ENCODE measurements at regions not wholly inside any gene's neighbourhood (a gene's known extent, or its start where the extent isn't known, plus 50 kb on each side); places are given as distances from the start of the nearest gene placed in this dataset.

DNA sequence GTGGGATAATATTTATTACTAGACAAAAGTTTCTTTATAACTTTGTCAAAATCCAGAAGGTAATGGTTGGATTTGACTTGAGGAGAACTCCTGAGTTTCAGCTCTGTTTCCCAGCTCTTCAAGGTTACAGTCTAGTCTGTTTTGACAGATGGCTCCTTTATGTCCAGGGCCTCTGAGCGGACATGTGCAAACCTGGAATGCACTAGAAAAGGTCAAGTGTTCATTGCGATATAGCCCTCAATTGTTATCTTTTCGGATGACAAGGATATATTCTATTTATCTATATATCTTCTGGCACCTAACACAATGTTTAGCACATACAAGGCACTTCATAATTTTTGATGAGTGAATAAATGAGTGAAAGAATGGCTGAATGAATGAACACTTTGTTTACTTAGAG, 513.2 kb upstream of the GOLIM4 start:
- no peak for DNase-seq (ENCODE audit: low read depth in 4 of 4, low spot score in 3 of 4)

DNA sequence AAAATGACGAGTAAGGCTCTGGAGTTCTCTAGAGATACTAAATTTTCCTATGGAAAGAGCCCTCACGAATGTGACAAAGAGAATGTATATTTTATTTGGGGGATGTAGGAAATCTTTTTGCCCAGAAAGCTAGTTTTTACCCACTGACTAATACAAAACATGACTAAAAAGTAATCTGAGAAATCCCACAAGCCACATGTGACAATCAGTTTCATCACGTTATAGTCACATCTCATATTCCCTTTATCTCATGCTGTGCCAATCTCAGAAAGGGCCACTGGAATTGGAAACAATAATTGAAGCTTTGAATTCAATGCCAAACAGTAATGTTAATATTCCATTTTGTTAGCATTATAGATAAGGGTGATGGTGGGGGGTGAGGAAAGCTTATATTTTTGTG, 509.0 kb upstream of the GOLIM4 start:
- no peak for DNase-seq (ENCODE audit: low read depth in 4 of 4, low spot score in 3 of 4)

DNA sequence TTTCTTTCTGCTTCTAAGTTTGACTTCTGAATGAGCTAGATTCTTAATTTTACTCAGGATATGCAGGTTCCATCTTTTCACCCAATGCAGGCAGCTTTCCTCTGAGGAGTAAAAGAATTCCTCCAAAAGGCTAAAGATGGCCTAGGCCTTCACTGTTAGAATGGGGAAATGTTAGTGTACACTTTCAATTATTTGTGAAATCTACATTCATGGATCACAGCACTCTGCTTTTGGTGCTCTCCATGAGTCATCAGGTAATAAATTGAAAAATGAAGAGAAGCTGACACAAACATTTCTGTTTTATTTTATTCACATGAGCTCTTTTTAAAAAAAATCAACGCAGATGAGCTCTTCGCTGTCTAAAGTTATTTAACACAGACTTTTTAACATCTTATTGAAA, 502.5 kb upstream of the GOLIM4 start:
- DNase-seq (ENCODE audit: low read depth in 4 of 4, low spot score in 3 of 4), result no peak

DNA sequence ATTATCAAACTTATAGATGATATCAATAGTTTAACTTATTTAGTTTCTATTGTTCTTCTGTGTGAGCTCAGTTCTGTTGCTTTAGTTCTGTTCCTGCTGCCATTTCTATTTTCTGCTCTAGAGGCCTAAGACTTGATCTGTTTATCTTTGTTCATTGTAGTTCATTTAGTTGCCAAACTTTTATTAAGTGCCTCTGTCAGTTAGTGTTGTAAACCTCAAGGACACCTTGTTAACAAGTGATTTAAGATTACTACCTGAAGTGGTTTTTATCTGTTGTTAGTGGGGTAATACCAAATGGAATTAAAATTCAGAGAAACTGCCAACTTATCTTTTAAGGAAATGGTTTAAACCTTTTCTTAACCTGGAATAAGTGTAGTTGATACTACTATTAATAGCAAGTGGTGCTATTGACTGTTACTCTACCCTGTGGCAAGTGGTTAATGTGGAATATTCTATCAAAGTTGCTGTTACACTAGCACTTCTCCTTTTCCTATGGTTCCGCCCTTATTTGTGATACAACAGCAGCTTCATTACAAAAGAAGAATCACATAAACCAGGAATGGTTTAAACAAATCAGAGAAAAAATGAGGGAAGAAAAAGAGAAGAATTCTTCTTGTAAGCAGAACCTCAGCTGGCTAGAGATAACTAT, 500.6 kb upstream of the GOLIM4 start:
- DNase-seq (ENCODE audit: low read depth in 4 of 4, low spot score in 3 of 4), result no peak

DNA sequence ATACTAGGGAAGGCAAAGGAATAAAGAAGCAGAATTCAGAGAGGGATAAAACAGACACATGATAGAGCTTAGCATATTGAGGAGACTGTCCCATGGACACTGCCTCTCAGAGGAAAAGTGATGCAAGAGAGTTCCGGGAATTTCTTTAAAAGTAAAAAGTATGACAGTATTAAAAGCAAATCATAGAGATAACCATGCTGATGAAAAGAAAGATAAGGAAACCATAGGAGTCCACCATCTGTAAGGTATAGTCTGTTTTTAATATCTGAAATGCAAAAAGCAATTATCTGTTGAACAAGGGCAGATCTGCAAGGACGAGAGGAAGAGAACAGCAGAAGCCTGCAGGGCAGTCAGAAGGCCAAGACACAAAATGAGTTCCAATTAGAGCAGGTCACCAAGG, 495.9 kb upstream of the GOLIM4 start:
- DNase-seq (ENCODE audit: low read depth in 4 of 4, low spot score in 3 of 4), result no peak

DNA sequence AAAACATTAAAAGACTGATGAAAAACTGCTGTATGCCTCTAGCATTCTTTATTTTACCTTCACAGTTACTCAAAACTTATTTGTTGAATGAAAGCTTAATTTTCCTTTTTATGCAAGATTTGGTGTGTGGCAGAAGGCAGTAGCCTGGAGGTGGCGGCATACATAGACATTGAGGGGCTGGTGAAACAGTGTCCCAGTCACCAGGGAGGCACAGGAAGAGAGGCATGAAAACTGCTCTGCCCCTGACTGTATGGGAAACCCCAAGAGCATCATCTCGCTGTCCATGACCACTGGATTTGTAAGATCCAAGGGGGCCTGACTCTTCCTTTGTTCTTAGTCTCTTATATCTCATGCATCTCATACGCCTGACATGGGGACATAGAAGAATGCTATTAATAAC, 493.7 kb upstream of the GOLIM4 start:
- DNase-seq (ENCODE audit: low read depth in 4 of 4, low spot score in 3 of 4), result no peak

DNA sequence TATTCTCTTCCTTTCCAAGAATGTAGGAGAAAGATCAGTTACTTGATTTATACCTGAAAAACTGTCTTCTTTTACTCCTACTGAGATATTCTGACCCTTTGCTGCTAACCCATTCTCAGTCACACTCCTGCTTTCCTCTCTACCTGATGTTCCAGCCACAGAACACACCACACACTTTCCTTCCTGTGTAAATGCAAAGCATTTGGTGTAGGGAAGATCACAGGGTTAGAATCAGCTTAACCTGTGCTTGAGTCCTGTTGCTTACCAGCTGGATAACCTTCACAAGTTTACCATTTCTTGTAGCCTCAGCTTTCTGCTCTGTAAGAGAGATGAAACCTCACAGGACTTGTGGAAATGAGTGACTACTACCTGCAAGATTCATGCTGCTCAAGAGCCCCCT, 489.8 kb upstream of the GOLIM4 start:
- no peak for DNase-seq (ENCODE audit: low read depth in 4 of 4, low spot score in 3 of 4)

DNA sequence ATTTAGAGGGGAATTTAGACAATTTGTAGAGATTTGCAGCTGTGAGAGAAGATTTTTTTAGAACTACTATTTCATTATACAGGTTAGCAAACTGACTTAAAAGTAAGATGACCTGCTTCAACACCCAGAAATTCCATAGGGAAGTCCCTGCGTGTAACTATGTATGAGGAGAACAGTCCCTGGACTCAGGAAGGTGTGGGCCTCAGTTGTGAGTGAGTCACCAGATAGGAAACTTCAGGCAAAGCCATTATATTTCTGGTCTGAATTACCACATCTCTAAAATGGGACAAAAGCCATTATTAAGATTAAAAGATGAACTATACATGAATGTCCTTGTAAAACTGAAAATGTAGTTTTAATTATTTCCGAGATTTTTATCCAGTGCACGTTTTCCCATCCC, 488.3 kb upstream of the GOLIM4 start:
- no peak for DNase-seq (ENCODE audit: low read depth in 4 of 4, low spot score in 3 of 4)

DNA sequence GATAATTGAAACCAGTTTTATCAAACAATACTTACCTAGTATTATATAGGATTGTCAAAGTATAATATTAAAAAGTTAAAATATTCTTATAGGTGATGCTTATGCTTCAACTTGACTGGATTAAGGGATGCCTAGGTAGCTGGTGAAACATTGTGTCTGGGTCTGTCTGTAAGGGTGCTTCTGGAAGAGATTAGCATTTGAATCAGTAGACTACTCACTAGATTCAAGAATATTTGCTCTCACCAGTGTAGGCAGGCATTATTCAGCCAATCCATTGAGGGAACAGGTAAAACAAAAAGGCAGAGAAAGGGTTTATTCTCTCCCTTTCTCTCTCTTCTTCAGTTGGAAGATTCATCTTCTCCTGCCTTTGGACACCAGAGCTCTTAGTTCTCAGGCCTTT, 486.8 kb upstream of the GOLIM4 start:
- DNase-seq (ENCODE audit: low read depth in 4 of 4, low spot score in 3 of 4), result no peak

DNA sequence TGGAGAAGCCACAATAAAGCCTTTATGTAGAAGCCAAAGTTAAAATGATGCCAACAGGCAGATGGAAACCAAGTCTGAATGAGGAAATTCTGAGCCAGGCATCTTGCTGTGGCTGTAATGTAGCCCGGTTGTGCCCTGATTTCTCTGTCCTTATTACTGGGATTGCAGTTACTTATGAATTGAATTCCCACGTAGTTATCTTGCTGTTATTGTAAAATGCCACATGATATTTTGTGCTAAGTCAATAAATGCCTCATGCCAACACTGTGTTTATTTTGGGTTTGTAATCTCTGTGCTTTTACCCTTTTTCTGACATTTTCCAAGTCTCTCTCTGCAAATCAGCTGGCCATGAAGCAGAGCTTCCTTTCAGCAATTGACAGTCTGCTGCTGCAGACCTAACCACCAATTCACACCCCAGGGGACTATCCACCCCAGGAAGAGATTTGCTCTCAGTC, 486.1 kb upstream of the GOLIM4 start:
- no peak for DNase-seq (ENCODE audit: low read depth in 4 of 4, low spot score in 3 of 4)

DNA sequence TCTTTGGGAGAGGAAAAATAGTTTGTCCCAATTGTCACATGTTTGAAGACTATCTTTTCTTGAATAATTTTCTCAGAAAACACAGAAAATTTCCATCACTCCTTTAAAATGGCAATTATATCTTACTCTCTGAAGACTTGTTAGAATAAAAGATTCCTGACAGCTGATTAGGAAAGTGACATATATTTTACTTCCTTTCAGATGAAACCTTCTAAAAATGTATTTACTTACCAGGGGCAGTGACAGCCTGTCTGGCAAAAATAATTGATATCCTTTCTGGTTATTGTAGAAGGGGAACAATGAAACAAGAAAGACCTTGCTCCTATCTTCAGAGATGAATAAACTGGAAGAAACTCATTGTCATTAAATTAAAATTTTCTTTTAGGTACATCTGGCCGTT, 483.3 kb upstream of the GOLIM4 start:
- DNase-seq (ENCODE audit: low read depth in 4 of 4, low spot score in 3 of 4), result no peak

DNA sequence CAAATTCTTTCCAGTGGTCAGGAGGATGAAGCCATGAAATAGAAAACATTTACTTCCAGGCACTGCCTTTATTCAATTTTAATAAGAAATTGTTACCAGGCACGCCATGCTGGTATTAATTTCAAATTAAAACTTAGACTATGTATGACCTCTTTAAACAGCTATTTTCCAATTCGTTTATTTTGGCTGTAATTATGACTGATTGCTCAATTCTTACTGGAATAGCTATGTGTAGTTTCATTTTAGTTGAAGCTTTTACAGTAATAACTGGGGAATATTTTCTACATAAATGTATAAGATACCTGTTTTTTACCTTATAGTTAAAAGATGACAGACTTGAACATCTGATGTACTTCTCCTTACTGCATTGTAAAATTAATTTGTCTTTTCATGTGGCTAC, 480.0 kb upstream of the GOLIM4 start:
- DNase-seq (ENCODE audit: low read depth in 4 of 4, low spot score in 3 of 4), result no peak

DNA sequence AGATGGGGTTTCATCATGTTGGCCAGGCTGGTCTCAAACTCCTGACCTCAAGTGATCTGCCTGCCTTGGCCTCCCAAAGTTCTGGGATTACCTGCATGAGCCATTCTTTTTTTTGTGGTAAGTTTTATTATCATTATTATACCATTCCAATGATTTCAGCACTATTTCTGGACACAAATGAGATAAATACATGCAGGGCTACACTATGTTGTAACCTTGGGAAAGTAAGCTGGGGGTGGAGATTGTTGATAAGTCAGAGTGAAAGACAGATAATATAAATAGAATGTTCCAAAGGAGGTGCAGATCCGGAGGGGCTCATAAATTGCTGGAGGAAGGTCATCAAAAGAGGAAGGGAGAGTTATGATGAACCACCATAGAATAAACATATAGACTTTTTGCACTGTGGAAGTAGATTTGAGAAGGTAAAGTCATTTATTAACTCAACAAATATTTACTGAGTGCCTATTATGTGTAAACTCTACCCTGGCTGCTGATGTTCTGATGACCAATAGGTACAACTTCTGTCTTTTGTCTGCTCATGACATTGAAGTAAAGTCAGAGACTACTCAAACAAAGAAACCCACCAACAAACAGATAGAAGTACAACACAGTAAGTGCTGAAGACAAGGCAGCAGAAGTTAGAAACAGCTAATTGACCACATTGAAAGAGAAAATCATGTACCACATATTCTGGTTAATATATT, 478.9 kb upstream of the GOLIM4 start:
- no peak for DNase-seq (ENCODE audit: low read depth in 4 of 4, low spot score in 3 of 4)

DNA sequence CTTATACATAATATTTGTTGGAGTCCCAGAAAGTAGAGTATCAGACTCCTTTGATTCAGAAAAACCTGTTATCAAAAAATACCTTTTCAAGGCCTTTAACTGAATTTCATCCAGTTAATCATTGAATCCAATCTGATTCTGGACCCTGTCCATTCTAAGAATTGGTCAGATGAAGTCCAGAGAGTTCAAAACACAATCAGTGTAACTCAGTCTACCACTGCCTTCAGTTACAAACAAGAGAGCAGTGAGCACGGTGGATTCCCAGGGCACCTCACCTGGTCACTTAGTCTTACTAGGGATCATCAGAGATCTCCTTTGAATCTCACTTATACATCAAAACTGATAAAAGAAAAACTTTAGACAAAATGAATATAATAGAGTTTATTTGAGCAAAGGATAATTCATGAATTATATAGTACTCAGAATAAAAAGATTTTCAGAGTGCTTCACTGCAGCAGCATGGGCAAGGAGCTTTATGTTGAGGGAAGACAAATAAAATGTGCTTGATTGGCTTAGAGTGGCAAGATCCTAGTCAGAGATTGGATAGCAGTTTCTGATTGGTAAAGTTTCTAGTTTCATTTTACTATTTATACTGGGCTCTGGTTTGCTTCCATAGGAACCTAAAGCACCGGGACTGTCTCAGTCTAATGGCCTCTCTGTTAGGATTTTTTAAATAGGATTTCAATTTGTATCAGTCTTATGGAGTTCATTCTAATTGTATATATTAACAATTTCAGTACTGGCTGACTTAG, 474.9 kb upstream of the GOLIM4 start:
- no peak for DNase-seq (ENCODE audit: low read depth in 4 of 4, low spot score in 3 of 4)

DNA sequence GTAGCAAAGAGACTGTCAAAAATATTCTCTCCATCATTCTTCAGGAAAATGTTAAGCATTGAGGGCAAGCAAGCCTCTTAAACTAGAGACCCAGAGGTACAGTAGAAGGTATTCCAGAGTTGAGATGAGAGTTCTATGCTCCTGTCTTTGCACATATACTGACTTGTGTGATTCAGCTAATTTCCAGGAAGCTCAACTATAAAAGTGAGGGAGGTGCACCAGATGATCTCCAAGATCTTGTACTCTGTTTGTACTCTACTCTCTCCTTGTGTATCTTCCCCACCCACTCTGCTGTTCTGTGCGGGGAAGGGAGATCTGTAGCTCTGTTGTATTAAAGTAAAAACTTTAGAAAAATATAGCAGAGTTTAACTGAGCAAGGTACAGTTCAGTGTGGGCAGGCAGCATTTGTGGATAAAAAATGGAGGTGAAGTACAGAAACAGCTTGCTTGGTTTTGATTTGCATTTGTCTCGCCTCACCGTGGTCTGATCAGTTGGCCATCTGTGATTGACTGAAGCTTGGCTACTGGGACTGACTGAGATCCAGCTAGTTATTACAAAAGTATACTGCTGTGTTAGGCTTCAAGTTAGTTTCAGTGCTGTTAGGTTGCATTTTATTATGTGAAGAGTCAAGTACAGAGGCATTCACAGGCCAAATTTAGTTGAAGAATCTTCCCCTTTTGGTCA, 463.1 kb upstream of the GOLIM4 start:
- DNase-seq (ENCODE audit: low read depth in 4 of 4, low spot score in 3 of 4), result no peak

DNA sequence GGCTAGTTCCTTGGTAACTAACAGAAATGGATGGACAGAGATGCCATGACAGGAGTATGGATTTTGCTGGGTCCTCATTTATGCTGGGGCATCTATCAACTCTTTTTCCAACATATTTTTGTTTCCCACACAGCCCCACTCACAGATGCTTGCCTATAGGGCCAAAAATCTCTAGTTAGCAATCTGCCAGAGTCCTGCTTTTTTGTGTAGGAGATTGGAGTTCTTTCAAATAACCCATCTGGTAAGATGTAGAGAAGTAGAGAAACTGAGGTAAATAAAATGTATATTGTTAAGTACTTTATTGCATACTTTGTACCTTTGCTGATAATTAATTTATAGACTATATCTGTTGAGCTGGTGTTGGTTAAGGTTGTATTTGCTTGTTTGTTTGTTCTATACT, 456.5 kb upstream of the GOLIM4 start:
- DNase-seq (ENCODE audit: low read depth in 4 of 4, low spot score in 3 of 4), result no peak

DNA sequence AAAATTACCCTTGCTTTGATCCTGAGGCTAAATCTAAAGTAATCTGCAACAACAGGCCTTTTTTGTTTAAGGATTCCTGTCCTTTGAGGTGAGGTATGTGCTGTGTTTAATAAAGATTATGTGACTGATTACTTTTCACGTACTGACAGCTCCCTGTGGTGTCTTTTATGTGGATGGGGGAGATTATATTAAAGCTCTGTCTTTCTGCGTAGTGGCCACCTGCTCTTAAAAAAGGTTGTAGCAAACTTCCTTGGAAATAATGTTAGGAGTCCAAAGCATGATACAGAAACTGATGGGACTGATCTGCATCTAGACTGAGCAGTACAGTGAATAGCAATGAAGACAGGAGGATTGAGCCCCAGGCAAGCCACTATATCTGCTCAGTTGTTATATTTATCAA, 453.0 kb upstream of the GOLIM4 start:
- DNase-seq (ENCODE audit: low read depth in 4 of 4, low spot score in 3 of 4), result no peak

DNA sequence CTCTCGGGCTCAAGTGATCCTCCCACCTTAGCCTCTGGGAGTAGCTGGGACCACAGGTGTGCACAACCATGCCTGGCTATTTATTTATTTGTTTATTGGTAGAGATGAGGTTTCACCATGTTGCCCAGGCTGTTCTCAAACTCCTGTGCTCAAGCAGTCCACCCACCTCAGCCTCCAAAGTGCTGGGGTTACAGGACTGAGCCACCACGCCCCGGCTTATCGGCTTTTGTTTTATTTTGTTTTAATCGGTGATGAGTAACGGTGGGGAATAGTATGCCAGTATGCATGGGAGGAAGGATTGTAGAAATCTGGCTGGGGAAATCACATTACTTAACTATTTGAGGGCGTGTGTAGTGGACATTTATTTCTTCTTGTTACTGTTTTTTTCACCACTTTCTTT, 451.0 kb upstream of the GOLIM4 start:
- DNase-seq (ENCODE audit: low read depth in 4 of 4, low spot score in 3 of 4), result no peak

DNA sequence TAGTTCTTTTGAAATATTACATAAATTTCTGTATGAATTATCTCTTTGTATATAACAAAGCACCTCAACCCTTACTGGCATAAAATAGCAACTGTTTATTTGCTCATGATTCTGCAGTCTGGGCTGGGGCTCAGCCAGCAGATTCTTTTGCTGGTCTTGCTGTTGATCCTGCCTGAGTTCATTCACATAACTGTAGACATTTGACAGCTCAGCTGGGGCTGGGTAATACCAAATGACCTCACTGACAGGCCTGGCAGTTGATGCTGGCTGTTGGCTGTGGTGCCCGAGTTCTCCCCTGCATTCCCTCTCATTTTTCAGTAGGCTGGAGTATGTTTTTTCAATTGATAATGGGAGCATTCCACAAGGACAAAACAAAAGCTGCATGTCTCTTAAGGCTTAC, 449.9 kb upstream of the GOLIM4 start:
- no peak for DNase-seq (ENCODE audit: low read depth in 4 of 4, low spot score in 3 of 4)

DNA sequence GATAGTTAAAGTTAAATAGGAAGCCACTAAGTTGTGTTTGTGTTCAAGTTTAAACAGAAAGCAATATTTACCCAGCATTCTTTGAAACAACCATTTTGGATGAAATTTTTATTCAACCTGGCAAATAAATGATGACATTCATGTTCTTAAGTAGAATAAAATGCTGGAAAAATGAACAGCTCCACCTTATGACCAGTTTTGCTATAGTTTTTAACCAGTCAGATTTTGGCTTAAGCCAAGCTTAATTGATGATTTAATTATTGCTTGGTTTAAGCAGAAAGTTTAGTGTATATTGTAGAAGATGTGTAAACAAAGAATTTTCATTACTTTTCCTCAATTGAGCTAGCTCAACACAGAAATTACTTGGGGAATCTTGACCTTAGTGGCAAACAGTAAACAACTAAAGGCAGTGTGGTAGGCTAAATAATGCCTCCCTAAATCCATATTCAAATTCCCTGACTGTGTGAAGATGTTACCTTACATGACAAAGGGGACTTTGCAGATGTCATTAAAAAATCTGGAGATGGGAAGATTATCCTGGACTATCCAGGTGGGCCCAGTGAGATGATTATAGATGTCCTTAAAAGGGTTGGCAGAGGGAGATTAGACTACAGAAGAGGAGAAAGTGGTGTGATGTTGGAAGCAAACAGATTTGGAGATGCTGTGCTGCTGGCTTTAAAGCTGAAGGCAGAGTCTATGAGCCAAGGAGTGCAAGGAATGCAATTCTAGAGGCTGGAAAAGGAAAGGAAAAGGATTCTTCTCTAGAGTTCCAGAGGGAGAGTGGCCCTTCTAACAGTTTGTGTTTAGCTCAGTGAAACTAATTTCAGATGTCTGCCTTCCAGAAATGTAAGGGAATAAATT, 448.6 kb upstream of the GOLIM4 start:
- no peak for DNase-seq (ENCODE audit: low read depth in 4 of 4, low spot score in 3 of 4)

Measured in right renal pelvis (tissue), 4 donors.